H9 (cell line): ENCODE measurements at regions not wholly inside any gene's neighbourhood (a gene's known extent, or its start where the extent isn't known, plus 50 kb on each side); places are given as distances from the start of the nearest gene placed in this dataset.

ENCODE experiments used
- DNase-seq: peaks from one replicate; pipeline ENCODE4 v3.0.0-alpha.2; 2017
- H2AFZ ChIP-seq: one replicate; pipeline ENCODE4 v1.6.1; 2013; ENCODE audit warnings: mild to moderate bottlenecking, low read length, control low read depth, moderate library complexity
- H2AK5ac ChIP-seq: 2 replicates; pipeline ENCODE4 v1.6.1; 2013; ENCODE audit warnings: low read length, control low read depth, mixed read lengths; ENCODE audit not compliant: insufficient read length
- H2BK120ac ChIP-seq: one replicate; pipeline ENCODE4 v1.6.1; 2013; ENCODE audit warnings: low read depth, mild to moderate bottlenecking, low read length, control low read depth, inconsistent platforms; ENCODE audit not compliant: poor library complexity, severe bottlenecking
- H2BK12ac ChIP-seq: 2 replicates; pipeline ENCODE4 v1.6.1; 2013; ENCODE audit warnings: low read length, control low read depth, mixed read lengths, low read depth; ENCODE audit not compliant: insufficient read length
- H2BK15ac ChIP-seq: 2 replicates; pipeline ENCODE4 v1.6.1; 2013; ENCODE audit warnings: low read depth, low read length, control low read depth
- H2BK20ac ChIP-seq: one replicate; pipeline ENCODE4 v1.6.1; 2013; ENCODE audit warnings: low read depth, mild to moderate bottlenecking, low read length, control low read depth, inconsistent platforms; ENCODE audit not compliant: poor library complexity, severe bottlenecking
- H2BK5ac ChIP-seq: 2 replicates; pipeline ENCODE4 v1.6.1; 2013; ENCODE audit warnings: low read length, control low read depth, mixed read lengths; ENCODE audit not compliant: insufficient read length
- H3K14ac ChIP-seq: 2 replicates; pipeline ENCODE4 v1.6.1; 2013; ENCODE audit warnings: low read length, control low read depth; ENCODE audit not compliant: insufficient read depth
- H3K18ac ChIP-seq: 2 replicates; pipeline ENCODE4 v1.6.1; 2013; ENCODE audit warnings: low read depth, mild to moderate bottlenecking, mixed read lengths, low read length, control low read depth; ENCODE audit not compliant: insufficient read length
- H3K23ac ChIP-seq: 2 replicates; pipeline ENCODE4 v1.6.1; 2013; ENCODE audit warnings: low read length, control low read depth, mixed read lengths, low read depth; ENCODE audit not compliant: insufficient read length
- H3K23me2 ChIP-seq: 2 replicates; pipeline ENCODE4 v1.6.1; 2013; ENCODE audit warnings: low read depth, mild to moderate bottlenecking, mixed read lengths, low read length, control low read depth; ENCODE audit not compliant: insufficient read length, poor library complexity, severe bottlenecking
- H3K27ac ChIP-seq: 2 replicates; pipeline ENCODE4 v1.5.1; 2013; ENCODE audit warnings: low read length, control low read depth, mixed read lengths, low read depth; ENCODE audit not compliant: insufficient read length
- H3K27me3 ChIP-seq: 2 replicates; pipeline ENCODE4 v1.6.1; 2013; ENCODE audit warnings: low read length, control low read depth, inconsistent platforms; ENCODE audit not compliant: insufficient read depth
- H3K4ac ChIP-seq: 2 replicates; pipeline ENCODE4 v1.6.1; 2013; ENCODE audit warnings: low read depth, mild to moderate bottlenecking, control low read depth, inconsistent platforms, low read length, moderate library complexity
- H3K4me1 ChIP-seq: 2 replicates; pipeline ENCODE4 v1.6.1; 2013; ENCODE audit warnings: low read length, control low read depth, inconsistent platforms; ENCODE audit not compliant: insufficient read depth
- H3K4me2 ChIP-seq: 2 replicates; pipeline ENCODE4 v1.6.1; 2013; ENCODE audit warnings: low read length, control low read depth, mixed read lengths; ENCODE audit not compliant: insufficient read length, insufficient read depth
- H3K56ac ChIP-seq: 2 replicates; pipeline ENCODE4 v1.6.1; 2013; ENCODE audit warnings: low read depth, mild to moderate bottlenecking, mixed read lengths, low read length, control low read depth; ENCODE audit not compliant: insufficient read length
- H3K79me1 ChIP-seq: 2 replicates; pipeline ENCODE4 v1.6.1; 2013; ENCODE audit warnings: low read depth, mild to moderate bottlenecking, moderate library complexity, low read length, control low read depth, inconsistent platforms; ENCODE audit not compliant: insufficient read depth, poor library complexity, severe bottlenecking
- H3K79me2 ChIP-seq: 2 replicates; pipeline ENCODE4 v1.6.1; 2013; ENCODE audit warnings: low read length, control low read depth, inconsistent platforms; ENCODE audit not compliant: insufficient read depth
- H3K9ac ChIP-seq: 2 replicates; pipeline ENCODE4 v1.6.1; 2013; ENCODE audit warnings: low read length, control low read depth, mixed read lengths; ENCODE audit not compliant: insufficient read length; ENCODE audit errors: extremely low read depth
- H3K9me3 ChIP-seq: one replicate; pipeline ENCODE4 v1.6.1; 2013; ENCODE audit warnings: low read depth, low read length, inconsistent platforms; ENCODE audit not compliant: control insufficient read depth
- H3T11ph ChIP-seq: one replicate; pipeline ENCODE4 v1.6.1; 2013; ENCODE audit warnings: mild to moderate bottlenecking, low read length, control low read depth, inconsistent platforms
- H4K20me1 ChIP-seq: one replicate; pipeline ENCODE4 v1.6.1; 2013; ENCODE audit not compliant: control insufficient read depth, insufficient read length, insufficient read depth
- H4K5ac ChIP-seq: 2 replicates; pipeline ENCODE4 v1.6.1; 2013; ENCODE audit warnings: low read depth, mild to moderate bottlenecking, mixed read lengths, low read length, control low read depth; ENCODE audit not compliant: insufficient read length
- H4K8ac ChIP-seq: replicated peaks from 2 replicates; pipeline ENCODE4 v1.6.1; 2013; ENCODE audit warnings: low read length, control low read depth, mixed read lengths, low read depth; ENCODE audit not compliant: insufficient read length
- H4K91ac ChIP-seq: 2 replicates; pipeline ENCODE4 v1.6.1; 2013; ENCODE audit warnings: low read depth, mild to moderate bottlenecking, moderate library complexity, mixed read lengths, low read length, control low read depth; ENCODE audit not compliant: insufficient read length
- H3K27ac Mint-ChIP-seq, 3 experiments: 2 replicates in 2 of 3; 3 replicates in 1 of 3; pipeline ENCODE4 v1.8.0; 2020 to 2021; ENCODE audit warnings: mixed read lengths in 3 of 3, mild to moderate bottlenecking in 1 of 3, moderate library complexity in 1 of 3
- H3K27me3 Mint-ChIP-seq: 2 replicates; pipeline ENCODE4 v1.8.0; 2021; ENCODE audit warnings: low read depth, mild to moderate bottlenecking, moderate library complexity, mixed read lengths
- H3K36me3 Mint-ChIP-seq, 3 experiments: 2 replicates in 2 of 3; 3 replicates in 1 of 3; pipeline ENCODE4 v1.8.0; 2020 to 2021; ENCODE audit warnings: low read depth in 3 of 3, mixed read lengths in 3 of 3; ENCODE audit not compliant: insufficient read depth in 1 of 3
- H3K4me1 Mint-ChIP-seq, 2 experiments: 2 replicates each; pipeline ENCODE4 v1.8.0; 2020; ENCODE audit warnings: mixed read lengths in 2 of 2
- H3K4me3 Mint-ChIP-seq, 2 experiments: 2 replicates in 1 of 2; 3 replicates in 1 of 2; pipeline ENCODE4 v1.8.0; 2020 to 2021; ENCODE audit warnings: mild to moderate bottlenecking in 2 of 2, mixed read lengths in 2 of 2, moderate library complexity in 1 of 2
- H3K9me3 Mint-ChIP-seq, 2 experiments: 2 replicates in 1 of 2; 3 replicates in 1 of 2; pipeline ENCODE4 v1.8.0; 2020; ENCODE audit warnings: mild to moderate bottlenecking in 2 of 2, mixed read lengths in 2 of 2, moderate library complexity in 1 of 2
- WGBS: extraction: QIAGEN DNeasy Blood & Tissue Kit; methylation state at CpG from one replicate; pipeline ENCODE4 v1.1.7; 2013; ENCODE audit warnings: missing lambda C conversion rate, low lambda C conversion rate, mixed read lengths; ENCODE audit not compliant: insufficient read length; ENCODE audit errors: extremely low coverage; 5-methylcytosine and 5-hydroxymethylcytosine counted together
- TF ChIP-seq, protein P1 (sequence below): fragments of 200-600 bp; sonication (generic); conservative IDR thresholded peaks from 3 replicates; pipeline ENCODE4 v1.8.0; 2021; ENCODE audit warnings: antibody characterized with exemption, mild to moderate bottlenecking

DNA sequence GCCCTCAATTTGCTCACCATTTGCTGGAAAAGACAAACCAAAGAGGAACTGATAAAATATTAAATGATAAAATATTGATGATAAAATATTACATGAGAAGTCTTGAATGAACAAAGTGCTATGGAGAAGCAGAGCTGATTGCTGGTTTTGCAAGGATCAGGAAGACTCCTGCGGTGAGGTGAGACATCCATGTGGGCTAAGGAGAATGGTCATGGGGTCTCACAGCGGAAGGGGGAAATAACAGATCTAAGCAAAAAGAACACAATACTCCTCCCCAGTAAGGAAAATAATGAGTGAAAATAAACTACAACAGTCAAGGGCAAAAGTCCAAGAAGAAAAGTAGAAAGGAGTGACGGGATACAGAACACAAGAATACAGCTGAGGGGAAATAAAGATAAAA, 146.8 kb downstream of the LURAP1L start:
- H3K36me3 Mint-ChIP-seq = no peaks in the 10 kb centered on the region
- no peak overlapping the region for H4K5ac ChIP-seq
- H3K4me2 ChIP-seq = no peak overlapping the region
- no peak overlapping the region for H2BK12ac ChIP-seq
- no peak overlapping the region for H3K14ac ChIP-seq
- no peaks in the 10 kb centered on the region for H3K79me2 ChIP-seq
- no peaks in the 10 kb centered on the region for H3K9me3 ChIP-seq
- H3K9me3 Mint-ChIP-seq = no peaks in the 10 kb centered on the region
- no peak overlapping the region for H3K23ac ChIP-seq
- no peak overlapping the region for H3K9ac ChIP-seq
- H3K27me3 Mint-ChIP-seq = no peaks in the 10 kb centered on the region
- no peak overlapping the region for H4K8ac ChIP-seq
- H2BK20ac ChIP-seq = no peak overlapping the region
- H4K91ac ChIP-seq = no peak overlapping the region
- no peak overlapping the region for H2BK120ac ChIP-seq
- no peak overlapping the region for H3K27ac ChIP-seq
- no peaks in the 10 kb centered on the region for H3K4me1 ChIP-seq
- H3K23me2 ChIP-seq = no peaks in the 10 kb centered on the region
- H3T11ph ChIP-seq = no peak overlapping the region
- H3K79me1 ChIP-seq = no peaks in the 10 kb centered on the region
- H3K18ac ChIP-seq = no peak overlapping the region
- WGBS = no CpG with 5 or more reads among the region's 3 CpGs
- no peak overlapping the region for H3K27ac Mint-ChIP-seq
- no peak overlapping the region for H3K4ac ChIP-seq
- H3K4me1 Mint-ChIP-seq = peaks cover 8 to 9% of the 10 kb centered on the region in 2 experiments; a peak in 3 of 4 replicates
- no peak for DNase-seq
- H2BK5ac ChIP-seq = no peak overlapping the region
- TF ChIP-seq, protein P1, sequence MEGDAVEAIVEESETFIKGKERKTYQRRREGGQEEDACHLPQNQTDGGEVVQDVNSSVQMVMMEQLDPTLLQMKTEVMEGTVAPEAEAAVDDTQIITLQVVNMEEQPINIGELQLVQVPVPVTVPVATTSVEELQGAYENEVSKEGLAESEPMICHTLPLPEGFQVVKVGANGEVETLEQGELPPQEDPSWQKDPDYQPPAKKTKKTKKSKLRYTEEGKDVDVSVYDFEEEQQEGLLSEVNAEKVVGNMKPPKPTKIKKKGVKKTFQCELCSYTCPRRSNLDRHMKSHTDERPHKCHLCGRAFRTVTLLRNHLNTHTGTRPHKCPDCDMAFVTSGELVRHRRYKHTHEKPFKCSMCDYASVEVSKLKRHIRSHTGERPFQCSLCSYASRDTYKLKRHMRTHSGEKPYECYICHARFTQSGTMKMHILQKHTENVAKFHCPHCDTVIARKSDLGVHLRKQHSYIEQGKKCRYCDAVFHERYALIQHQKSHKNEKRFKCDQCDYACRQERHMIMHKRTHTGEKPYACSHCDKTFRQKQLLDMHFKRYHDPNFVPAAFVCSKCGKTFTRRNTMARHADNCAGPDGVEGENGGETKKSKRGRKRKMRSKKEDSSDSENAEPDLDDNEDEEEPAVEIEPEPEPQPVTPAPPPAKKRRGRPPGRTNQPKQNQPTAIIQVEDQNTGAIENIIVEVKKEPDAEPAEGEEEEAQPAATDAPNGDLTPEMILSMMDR = no peak
- no peak overlapping the region for H2AFZ ChIP-seq
- H2AK5ac ChIP-seq = no peak overlapping the region
- no peak overlapping the region for H2BK15ac ChIP-seq
- H3K56ac ChIP-seq = no peak overlapping the region
- no peaks in the 10 kb centered on the region for H3K27me3 ChIP-seq
- H3K4me3 Mint-ChIP-seq = no peak overlapping the region
- H4K20me1 ChIP-seq = no peaks in the 10 kb centered on the region
